Rectal smooth muscle tissue (tissue), 1 donor: ENCODE measurements at regions not wholly inside any gene's neighbourhood (a gene's known extent, or its start where the extent isn't known, plus 50 kb on each side); places are given as distances from the start of the nearest gene placed in this dataset.

Experiments used
- H3K27ac ChIP-seq: one replicate; pipeline ENCODE4 v1.7.0; 2013; ENCODE audit warnings: low read depth, low read length, inconsistent platforms
- H3K27me3 ChIP-seq: one replicate; pipeline ENCODE4 v1.7.0; 2013; ENCODE audit warnings: low read length; ENCODE audit not compliant: control insufficient read depth, insufficient read depth
- H3K36me3 ChIP-seq: one replicate; pipeline ENCODE4 v1.7.0; 2013; ENCODE audit warnings: low read length; ENCODE audit not compliant: control insufficient read depth, insufficient read depth
- H3K4me1 ChIP-seq: one replicate; pipeline ENCODE4 v1.7.0; 2013; ENCODE audit warnings: low read length; ENCODE audit not compliant: control insufficient read depth, insufficient read depth
- H3K4me3 ChIP-seq: one replicate; pipeline ENCODE4 v1.7.0; 2013; ENCODE audit warnings: low read length
- H3K9ac ChIP-seq: one replicate; pipeline ENCODE4 v1.7.0; 2013; ENCODE audit warnings: low read length

DNA sequence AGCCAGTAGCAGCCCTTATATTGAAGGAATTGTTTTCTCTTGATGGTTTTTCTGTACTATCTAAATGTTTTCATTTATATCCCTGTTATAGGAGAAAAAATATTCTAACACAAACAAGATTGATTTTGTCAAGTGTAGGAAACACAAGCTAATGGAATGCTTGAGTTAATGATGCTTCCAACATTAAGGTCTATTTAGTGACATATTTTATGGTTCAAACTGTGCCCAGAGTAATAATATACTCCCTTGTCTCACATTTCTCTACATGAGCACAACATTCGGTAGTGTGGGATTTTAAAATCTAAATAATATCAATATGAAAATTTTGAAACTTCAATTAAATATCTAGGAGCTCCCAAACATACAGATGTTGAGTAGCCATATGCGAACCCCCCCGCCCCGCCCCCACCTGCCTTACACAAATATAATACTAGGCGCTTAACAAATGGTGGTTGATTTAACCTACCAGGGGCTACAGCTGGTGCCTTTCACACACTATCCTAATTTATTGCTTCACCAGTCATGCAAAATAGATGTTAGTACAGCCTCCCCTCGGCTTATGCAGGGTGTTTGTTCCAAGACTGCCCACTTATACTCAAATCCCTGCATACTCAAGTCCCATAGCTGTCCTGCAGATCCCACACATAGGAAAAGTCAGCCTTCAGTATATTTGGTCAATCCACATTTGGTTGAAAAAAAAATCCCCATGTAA lies 124.1 kb upstream of the ACO1 start:
- Histone ChIP-seq H3K36me3 (no peaks in the 10 kb centered on the region), H3K27ac (no peak overlapping the region), H3K4me1 (peaks cover 3% of the 10 kb centered on the region), H3K4me3 (no peak overlapping the region), H3K27me3 (no peaks in the 10 kb centered on the region), H3K9ac (no peak overlapping the region)

DNA sequence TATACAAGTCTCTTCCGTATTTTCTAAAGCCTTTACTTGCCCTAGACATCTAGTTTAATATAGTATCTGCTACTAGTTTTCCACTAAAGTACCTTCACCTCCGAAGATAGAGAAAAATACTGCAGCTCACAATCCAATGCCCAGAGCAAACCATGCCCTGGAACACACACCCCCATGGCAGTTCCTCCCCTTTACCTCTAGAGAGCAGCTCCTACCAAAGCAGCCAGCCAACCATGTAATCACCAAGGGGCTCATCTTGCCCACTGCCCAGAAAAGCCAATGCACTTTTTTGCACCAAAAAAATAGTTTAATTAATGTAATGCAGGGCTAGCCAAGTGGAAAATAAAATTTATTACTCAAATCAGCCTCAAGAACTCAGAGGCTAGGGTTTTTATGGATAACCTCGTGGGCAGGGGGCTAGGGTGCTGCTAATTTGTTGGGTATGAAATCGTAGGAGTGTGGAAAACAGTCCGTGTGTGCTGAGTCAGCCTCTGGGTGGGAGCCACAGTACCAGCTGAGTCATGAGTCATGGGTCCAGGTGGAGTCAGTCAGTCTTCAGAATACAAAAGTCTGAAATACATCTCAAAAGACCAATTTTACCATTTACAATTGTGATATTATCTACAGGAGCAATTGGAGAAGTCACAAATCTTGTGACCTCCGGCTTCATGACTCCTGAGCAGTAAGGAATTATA lies 120.1 kb upstream of the ACO1 start:
- Histone ChIP-seq H3K27ac (no peak overlapping the region), H3K4me3 (no peak overlapping the region), H3K9ac (no peak overlapping the region), H3K27me3 (no peaks in the 10 kb centered on the region), H3K4me1 (peaks cover 3% of the 10 kb centered on the region), H3K36me3 (no peaks in the 10 kb centered on the region)

DNA sequence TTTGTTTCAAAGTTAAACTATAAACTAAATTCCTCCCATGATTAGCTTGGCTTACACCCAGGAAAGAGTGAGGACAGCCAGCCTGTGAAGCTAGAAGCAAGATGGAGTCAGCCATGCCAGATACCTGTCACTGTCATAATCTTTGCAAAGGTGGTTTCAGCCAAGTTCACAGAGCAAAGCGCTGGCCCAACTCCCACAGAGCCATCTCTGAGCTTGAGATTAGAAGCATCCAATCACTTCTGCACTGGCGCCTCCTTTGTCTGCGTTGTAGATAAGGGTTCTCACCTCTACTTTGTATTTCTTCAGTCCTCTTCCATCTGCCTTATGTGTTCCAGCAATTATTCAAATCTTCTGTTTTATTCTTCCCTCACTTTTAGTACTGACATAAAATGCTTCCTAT lies 119.4 kb upstream of the ACO1 start:
- Histone ChIP-seq H3K4me3 (no peak overlapping the region), H3K9ac (no peak overlapping the region), H3K4me1 (peaks cover 3% of the 10 kb centered on the region), H3K27ac (no peak overlapping the region), H3K27me3 (no peaks in the 10 kb centered on the region), H3K36me3 (no peaks in the 10 kb centered on the region)

DNA sequence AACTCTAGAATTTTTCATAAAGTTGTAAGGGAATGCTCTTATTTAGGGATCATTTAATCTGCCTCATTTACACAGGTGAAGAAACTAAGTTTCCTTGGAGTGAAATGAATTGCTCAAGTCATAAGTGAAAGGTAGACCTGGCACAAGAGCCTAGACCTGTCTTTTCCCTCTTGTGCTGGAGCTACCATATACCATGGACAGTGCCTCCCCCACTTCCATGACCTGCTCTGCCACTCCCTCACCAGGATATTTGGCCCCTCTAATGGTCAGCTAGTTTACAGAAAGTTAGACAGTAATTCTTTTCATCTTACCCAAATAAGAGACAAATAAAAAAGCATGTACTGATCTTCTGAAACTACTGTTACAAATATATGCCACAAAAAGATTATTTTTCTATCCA lies 105.5 kb upstream of the ACO1 start:
- Histone ChIP-seq H3K9ac (no peak overlapping the region), H3K36me3 (no peaks in the 10 kb centered on the region), H3K27ac (no peak overlapping the region), H3K4me3 (no peak overlapping the region), H3K27me3 (no peaks in the 10 kb centered on the region), H3K4me1 (no peaks in the 10 kb centered on the region)

- no peak overlapping the region for H3K27ac ChIP-seq
- H3K9ac ChIP-seq = no peak overlapping the region
- H3K36me3 ChIP-seq = no peaks in the 10 kb centered on the region
- H3K4me1 ChIP-seq = peaks cover 2% of the 10 kb centered on the region
- no peaks in the 10 kb centered on the region for H3K27me3 ChIP-seq
- no peak overlapping the region for H3K4me3 ChIP-seq
These were observed 94.7 kb upstream of the ACO1 start for GRCh38 chr9:32289756-32290155.

GRCh38 chr9:32291370-32291769 lies 93.1 kb upstream of the ACO1 start:
- H3K27me3 ChIP-seq = no peaks in the 10 kb centered on the region
- H3K4me1 ChIP-seq = peaks cover 2% of the 10 kb centered on the region
- no peaks in the 10 kb centered on the region for H3K36me3 ChIP-seq
- no peak overlapping the region for H3K4me3 ChIP-seq
- H3K27ac ChIP-seq = no peak overlapping the region
- H3K9ac ChIP-seq = no peak overlapping the region

- Histone ChIP-seq H3K9ac (no peak overlapping the region), H3K4me1 (peaks cover 2% of the 10 kb centered on the region), H3K36me3 (no peaks in the 10 kb centered on the region), H3K4me3 (no peak overlapping the region), H3K27ac (no peak overlapping the region), H3K27me3 (no peaks in the 10 kb centered on the region)
These were observed 91.8 kb upstream of the ACO1 start for GRCh38 chr9:32292611-32293010.

DNA sequence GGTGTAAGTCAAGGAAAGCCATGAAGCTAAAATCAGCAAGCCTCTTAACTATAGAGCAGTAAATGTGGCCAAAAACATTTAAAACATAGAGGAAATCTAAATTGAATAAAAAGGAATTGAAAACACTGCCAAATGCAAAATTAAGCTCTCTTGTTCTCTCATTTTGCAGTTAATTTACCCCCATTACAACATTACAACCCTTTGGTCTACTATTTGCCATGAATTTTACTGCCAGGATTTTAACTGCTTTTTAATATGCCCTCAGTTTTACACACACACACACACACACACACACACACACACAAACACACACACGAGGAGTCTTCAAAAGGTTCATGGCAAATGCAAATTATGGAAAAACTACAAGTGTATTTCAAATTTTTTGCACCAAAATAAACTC lies 91.4 kb upstream of the ACO1 start:
- peaks cover 2% of the 10 kb centered on the region for H3K4me1 ChIP-seq
- H3K36me3 ChIP-seq = no peaks in the 10 kb centered on the region
- no peak overlapping the region for H3K9ac ChIP-seq
- no peaks in the 10 kb centered on the region for H3K27me3 ChIP-seq
- no peak overlapping the region for H3K4me3 ChIP-seq
- H3K27ac ChIP-seq = no peak overlapping the region

- H3K36me3 ChIP-seq = no peaks in the 10 kb centered on the region
- no peaks in the 10 kb centered on the region for H3K27me3 ChIP-seq
- H3K4me3 ChIP-seq = no peak overlapping the region
- H3K4me1 ChIP-seq = peaks cover 2% of the 10 kb centered on the region
- no peak overlapping the region for H3K27ac ChIP-seq
- H3K9ac ChIP-seq = no peak overlapping the region
These were observed 90.3 kb upstream of the ACO1 start for GRCh38 chr9:32294106-32294505.

DNA sequence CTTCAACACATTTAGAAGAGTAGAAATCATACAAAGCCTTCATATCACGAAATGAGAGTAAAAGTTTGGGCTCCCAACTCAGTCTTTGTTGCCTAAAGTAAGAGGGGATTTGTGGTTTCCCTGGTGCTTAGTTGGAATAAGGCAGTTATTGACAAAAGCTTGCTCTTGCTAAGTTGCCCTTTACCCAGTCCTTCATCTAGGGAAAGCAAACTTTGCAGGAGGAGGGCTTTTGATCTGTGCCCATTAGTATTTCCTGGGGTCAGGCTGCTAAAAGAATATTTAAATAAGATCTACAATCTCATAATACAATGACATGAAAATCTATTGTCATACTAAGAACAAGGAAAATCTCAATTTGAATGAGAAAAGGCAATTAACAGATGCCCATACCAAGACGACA lies 84.1 kb upstream of the ACO1 start:
- no peaks in the 10 kb centered on the region for H3K27me3 ChIP-seq
- H3K4me3 ChIP-seq = no peak overlapping the region
- H3K36me3 ChIP-seq = no peaks in the 10 kb centered on the region
- H3K27ac ChIP-seq = no peak overlapping the region
- H3K9ac ChIP-seq = no peak overlapping the region
- no peaks in the 10 kb centered on the region for H3K4me1 ChIP-seq

- H3K4me1 ChIP-seq = no peaks in the 10 kb centered on the region
- H3K4me3 ChIP-seq = no peak overlapping the region
- no peak overlapping the region for H3K27ac ChIP-seq
- H3K27me3 ChIP-seq = no peaks in the 10 kb centered on the region
- H3K9ac ChIP-seq = no peak overlapping the region
- H3K36me3 ChIP-seq = no peaks in the 10 kb centered on the region
These were observed 79.9 kb upstream of the ACO1 start for GRCh38 chr9:32304495-32304894.

- Histone ChIP-seq H3K9ac (no peak overlapping the region), H3K27me3 (no peaks in the 10 kb centered on the region), H3K4me3 (no peak overlapping the region), H3K27ac (no peak overlapping the region), H3K4me1 (no peaks in the 10 kb centered on the region), H3K36me3 (no peaks in the 10 kb centered on the region)
These were observed 78.4 kb upstream of the ACO1 start for GRCh38 chr9:32306006-32306405.

- Histone ChIP-seq H3K36me3 (no peaks in the 10 kb centered on the region), H3K4me1 (no peaks in the 10 kb centered on the region), H3K4me3 (no peak overlapping the region), H3K27ac (no peak overlapping the region), H3K9ac (no peak overlapping the region), H3K27me3 (no peaks in the 10 kb centered on the region)
These were observed 65.0 kb upstream of the ACO1 start for GRCh38 chr9:32319312-32319929.
